ENCODE measurements at regions not wholly inside any gene's neighbourhood (a gene's known extent, or its start where the extent isn't known, plus 50 kb on each side); places are given as distances from the start of the nearest gene placed in this dataset.

- TF ChIP-seq, protein P1, sequence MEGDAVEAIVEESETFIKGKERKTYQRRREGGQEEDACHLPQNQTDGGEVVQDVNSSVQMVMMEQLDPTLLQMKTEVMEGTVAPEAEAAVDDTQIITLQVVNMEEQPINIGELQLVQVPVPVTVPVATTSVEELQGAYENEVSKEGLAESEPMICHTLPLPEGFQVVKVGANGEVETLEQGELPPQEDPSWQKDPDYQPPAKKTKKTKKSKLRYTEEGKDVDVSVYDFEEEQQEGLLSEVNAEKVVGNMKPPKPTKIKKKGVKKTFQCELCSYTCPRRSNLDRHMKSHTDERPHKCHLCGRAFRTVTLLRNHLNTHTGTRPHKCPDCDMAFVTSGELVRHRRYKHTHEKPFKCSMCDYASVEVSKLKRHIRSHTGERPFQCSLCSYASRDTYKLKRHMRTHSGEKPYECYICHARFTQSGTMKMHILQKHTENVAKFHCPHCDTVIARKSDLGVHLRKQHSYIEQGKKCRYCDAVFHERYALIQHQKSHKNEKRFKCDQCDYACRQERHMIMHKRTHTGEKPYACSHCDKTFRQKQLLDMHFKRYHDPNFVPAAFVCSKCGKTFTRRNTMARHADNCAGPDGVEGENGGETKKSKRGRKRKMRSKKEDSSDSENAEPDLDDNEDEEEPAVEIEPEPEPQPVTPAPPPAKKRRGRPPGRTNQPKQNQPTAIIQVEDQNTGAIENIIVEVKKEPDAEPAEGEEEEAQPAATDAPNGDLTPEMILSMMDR (IDR thresholded peaks at IDR 0.05; ENCODE audit: low read depth, low read length, poor library complexity, severe bottlenecking) = peak; percentile 81
- TF ChIP-seq EZH2phosphoT487 (IDR thresholded peaks at IDR 0.05; ENCODE audit: borderline replicate concordance, low read length) = no peak
Observed at GRCh38 chr14:87615822-87616679, 376.9 kb downstream of the GALC start.
